HG03025 (cell line): ENCODE measurements at regions not wholly inside any gene's neighbourhood (a gene's known extent, or its start where the extent isn't known, plus 50 kb on each side); places are given as distances from the start of the nearest gene placed in this dataset.

ENCODE experiments used
- ATAC-seq: cut with Tn5 transposase; IDR thresholded peaks from one replicate; pipeline ENCODE4 v1.9.1; 2021; ENCODE audit warnings: mild to moderate bottlenecking, moderate library complexity; ENCODE audit not compliant: unreplicated experiment, low FRiP score

DNA sequence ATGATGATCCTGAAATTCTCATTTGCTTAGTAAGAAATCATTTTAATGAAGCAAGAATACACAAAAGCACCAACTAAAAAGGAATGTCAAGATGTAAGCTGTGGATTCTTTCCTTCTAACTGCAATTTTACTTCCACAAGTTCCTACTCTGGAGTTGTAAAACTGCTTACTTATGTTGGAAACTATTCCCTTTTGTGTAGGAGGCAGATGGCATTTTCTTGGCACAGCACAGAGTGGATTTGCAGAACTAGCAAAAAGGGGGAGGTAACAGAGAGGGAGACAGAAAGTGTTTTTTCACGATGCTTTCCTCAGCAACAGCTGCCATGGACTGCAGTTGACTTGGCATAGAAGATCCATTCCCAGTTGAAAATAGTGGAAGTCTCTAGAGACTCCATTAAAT is 1112.0 kb upstream of the RAG2 start:
- ATAC-seq = no peak

DNA sequence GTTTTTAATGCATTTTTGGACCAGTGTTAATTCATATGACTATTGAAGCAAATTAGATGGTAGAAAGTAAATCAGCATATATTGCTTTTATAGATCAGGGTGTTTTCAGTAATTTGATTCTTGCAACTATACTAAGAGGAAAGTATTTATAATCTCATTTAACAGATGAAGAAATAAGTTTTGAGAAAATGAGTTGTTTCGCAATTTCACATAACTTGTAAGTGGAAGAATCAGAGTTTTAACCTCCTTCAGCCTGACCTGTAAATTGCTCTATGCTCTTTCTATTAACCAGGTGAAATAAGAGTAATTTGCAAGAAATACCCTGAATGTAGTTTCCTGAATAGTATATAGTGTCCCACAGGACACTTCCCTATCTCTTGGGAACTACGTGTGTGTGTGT is 1106.8 kb upstream of the RAG2 start:
- ATAC-seq = no peak

DNA sequence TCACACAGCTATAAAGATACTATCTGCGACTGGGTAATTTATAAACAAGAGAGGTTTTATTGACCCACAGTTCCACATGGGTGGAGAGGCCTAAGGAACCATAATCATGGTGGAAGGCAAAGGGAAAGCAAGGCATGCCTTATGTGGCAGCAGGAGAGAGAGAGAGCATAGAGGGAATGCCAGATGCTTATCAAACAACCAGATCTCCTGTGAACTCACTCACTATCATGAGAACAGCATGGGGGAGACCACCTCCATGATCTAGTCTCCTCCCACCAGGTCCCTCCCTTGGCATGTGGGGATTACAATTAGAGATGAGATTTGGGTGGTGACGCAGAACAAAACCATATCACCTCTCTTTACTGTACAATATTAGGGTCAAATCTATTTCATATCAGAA is 1101.6 kb upstream of the RAG2 start:
- ATAC-seq = no peak

DNA sequence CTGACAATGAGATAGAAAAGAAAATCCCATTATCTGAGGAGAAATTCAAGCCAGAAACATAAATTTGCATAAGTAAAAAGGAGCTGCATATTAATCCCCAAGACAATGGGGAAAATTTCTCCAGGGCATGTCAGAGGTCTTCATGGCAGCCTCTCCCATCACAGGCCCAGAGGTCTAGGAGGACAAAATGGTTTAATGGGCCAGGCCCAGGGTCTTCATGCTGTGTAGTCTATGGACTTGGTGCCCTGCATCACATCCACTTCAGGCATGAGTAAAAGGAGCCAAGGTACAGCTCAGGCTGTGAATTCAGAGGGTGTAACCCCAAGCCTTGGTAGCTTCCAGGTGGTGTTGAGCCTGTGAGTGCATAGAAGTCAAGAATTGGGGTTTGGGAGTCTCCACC is 1097.2 kb upstream of the RAG2 start:
- ATAC-seq = no peak

DNA sequence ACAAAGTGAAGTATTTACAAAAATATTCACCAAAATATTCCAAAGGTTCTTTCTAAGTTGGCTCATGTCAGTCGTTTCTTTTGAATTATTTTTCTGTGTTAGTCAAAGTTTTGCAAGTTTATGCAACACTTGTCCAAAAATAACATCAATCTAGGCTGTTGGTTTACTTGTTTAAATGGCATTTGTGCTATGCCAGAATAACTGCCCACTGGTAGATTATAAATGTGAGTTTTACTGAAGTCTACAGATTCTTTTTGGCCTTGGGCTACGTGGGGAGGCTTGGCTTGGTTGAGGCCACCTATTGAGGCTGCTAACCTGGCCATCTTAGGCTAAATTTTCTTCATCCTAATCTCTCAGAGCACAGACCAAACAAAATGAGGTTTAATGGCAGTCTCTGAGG is 1091.9 kb upstream of the RAG2 start:
- ATAC-seq = no peak

DNA sequence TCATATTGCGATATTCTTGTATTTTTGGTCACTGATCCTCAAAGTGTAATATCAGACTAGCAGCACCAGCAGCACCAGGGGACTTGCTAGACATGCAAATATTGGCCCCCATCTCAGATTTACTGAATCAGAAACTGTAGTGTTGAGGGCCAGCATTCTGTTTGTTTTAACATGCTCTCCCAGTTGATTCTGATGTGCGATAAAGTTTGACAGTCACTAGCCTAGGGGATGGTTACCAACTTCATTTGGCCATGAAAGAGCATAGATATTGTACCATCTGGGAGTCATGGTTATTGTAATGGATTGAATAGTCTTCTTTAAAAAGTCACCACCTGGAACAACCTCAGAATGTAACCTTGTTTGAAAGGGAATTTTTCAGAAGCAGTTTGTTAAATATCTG is 1090.4 kb upstream of the RAG2 start:
- ATAC-seq = no peak

DNA sequence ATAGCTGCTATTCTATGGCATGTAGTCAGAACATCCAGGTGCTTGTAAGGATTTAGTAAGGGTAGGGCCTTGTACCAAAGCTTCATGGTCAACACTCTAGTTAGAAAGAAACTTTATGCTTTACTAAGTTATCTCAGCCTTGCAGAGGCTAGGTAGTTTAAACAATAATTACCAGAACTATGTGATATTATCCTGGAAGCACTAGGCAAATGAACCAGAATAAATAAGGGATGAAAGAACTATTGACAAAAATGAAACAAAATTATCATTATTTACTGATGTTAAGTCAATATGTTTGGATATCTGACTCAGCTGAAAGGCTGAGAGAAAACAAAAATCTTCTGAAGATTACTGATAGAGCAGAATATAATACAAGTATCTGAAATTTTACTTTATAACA is 1089.1 kb upstream of the RAG2 start:
- ATAC-seq = no peak

DNA sequence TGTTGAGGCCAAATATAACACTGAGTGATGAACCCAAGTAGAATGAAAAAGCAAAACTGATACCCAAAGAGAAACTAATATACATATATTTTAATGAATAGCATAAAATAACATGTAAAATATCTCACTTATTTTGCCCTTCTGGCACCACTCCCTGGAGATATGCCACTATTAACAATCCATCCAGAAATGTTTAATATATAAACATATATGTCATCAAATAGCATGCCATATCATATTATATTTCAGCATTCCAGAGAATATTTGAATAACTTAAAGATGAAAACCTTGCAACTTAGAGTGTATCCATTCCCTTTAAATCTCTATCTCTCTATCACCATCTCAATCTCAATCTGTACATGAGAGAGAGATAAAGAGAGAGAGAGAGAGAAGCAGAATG is 1073.3 kb upstream of the RAG2 start:
- no peak for ATAC-seq

DNA sequence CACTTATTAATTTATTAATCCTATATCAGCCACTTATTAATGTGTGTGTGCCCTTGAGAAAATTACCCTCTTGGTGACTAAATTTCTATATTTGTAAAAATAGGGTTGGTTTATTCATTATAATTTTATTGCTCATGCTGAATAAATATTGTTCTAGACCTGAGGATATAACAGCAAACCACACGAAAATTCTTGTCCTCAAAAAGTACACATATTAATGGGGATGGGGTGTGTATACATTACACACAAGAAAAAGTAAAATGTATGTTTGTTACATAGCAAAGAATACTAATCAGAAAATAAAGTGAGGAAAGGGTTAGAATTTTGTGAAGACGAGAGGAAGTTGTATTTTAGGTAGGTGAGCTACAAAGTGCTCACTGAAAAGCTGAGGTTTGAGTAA is 1068.9 kb upstream of the RAG2 start:
- no peak for ATAC-seq

DNA sequence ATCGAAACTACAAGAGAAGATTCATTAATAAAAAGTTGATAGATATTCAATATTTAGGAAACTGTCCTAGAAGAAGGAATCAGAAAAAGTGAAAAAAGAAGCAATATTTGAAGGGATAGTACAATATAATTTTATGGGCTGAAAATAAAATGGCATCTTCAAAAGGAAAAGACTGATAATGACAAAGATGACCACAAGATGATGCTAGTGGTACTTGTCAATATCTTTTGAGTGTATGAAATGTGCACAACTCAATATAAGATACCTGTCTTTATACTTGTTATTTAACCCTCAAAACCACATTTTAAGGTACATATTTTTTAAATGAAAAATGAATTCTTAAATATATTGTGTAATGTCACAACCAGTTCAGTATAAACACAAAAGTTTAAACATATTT is 1059.6 kb upstream of the RAG2 start:
- no peak for ATAC-seq

DNA sequence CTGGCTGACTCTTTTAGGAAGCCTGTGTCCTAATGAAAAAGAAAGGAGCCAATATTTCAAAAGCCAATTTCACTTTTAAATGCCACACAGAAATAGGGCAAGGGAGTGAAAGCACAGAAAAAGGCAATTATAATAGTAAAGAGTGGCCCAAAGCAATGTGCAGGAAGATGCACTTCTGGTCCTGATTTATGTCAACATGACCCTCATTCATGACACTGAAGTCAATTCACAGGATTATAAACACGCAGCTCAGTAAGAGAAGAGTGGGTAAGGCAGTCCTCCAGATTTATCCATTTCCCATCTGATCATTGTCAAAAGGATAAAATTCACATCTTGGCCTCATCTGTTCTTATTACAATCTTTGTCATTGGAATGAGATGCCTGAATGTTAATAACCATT is 1049.7 kb upstream of the RAG2 start:
- ATAC-seq = no peak

DNA sequence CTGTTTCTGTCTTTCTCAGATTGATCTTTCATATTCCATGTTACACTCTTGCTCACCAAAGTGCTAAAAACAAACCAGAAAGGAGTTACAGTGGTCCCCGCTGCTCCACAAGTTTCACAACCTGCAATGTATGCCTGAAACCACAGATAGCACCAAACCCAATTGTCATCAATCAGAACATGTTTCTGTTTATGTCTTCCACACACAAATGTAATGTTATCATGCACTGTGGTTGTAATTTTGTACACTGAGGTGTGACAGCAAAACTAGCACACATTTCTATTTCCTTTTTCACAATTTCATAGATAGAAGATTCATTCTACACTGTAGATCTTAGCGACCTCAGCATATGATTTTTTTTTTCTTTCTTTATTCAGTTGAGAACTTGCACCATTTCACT is 1045.9 kb upstream of the RAG2 start:
- ATAC-seq = no peak

DNA sequence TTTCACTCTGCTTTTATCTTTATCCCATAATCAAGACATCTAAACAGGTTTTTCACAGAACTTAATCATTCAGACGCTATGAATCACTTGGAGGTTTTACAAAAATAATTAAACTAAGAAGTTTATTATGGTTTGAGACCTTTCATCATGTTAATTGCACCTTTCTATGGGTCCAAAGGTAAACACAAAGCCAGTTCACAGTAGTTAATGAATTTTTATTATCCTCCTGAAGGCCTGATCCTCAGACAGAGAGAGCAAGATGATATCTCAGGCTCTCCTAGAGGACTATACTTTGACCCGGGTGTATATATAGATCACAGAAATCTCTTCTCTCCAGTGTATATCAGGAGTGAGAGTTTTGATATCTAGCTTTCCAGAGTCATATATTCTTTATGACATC is 1044.3 kb upstream of the RAG2 start:
- no peak for ATAC-seq

DNA sequence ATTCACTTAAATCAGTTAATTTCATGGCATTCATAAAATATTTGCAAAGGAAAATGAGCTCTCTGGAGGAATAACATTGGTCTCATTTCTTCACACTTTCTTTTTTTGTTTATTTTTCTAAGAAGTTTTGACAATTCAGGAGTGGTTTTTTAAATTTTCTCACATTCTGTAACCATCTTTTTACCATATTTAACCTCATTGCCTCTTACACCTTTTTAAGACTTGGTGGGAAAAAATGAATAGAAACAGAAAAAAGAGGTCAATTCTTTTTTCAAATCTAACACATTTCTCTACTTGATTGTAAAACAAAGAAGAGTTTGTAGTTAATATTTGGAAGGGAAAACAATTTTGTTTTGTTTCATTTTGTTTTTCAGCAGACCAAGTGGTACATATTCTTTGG is 1034.7 kb upstream of the RAG2 start:
- no peak for ATAC-seq

DNA sequence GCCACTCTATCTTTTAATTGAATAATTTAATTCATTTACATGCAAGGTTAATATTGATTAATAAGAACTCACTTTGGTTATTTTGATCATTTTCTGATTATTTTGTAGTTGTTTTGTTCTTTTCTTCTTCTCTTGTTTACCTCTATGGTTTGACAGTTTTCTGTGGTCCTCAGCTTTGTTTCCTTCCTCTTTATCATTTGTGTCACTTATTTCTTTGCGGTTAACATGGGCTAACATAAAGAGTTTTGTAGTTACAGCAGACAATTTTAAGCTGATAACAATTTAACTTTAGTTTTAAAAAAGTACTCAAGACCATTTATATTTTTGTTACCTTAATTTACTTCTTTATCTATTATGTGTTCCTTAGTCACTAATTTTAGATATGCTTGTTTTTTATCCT is 1032.8 kb upstream of the RAG2 start:
- no peak for ATAC-seq

DNA sequence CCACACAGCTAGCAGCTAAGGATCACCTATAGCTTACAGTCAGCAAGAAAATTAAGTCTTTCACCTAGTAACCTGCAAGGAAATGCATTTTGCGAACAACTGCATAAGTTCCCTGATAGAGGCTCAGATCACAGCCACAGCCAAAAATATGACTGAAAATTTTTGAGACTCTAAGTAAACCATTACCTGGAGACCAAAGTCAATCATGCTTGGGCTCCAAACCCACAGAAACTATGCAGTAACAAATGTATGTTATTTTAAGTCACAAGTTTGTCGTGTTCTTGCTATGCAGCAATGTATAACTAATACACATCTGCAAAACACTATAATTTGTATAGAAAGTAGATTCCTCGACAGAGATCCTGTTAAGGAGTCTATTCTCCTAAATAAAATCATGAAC is 1025.7 kb upstream of the RAG2 start:
- no peak for ATAC-seq

DNA sequence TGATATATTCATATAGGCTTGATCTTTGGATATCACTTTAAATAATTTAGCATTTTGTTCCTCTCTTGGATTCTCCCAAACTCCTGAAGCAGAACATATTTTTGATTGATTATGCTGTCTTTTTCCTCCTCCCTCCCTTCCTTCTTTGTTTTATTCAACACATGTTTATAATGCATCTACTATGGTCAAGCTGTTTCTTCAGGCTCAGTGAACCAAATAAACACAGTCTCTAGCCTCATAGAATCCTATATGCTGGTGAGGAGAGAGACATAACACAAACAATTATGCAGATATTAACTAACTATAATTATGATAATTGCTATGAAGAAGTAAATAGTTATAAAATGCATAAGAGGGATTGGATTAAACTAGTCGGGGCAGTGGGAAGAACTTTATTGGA is 1023.6 kb upstream of the RAG2 start:
- no peak for ATAC-seq

DNA sequence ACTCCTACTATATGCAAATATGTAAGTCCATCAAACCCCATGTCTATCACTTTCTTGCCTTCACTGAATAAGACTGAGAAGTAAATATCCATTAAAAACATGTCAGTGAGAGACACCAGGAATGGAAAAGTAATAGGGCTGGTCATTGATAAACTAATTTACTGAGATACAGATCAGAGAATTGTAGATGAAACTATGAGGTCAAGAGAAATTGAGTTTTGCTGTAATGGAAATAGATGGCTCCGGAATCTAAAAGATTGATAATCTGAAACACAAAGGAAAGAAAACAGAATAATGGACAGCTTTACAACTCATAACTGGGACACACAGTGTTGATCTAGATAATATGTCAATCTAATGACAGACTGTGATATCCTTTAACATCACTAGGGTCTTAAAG is 1018.3 kb upstream of the RAG2 start:
- ATAC-seq = no peak

DNA sequence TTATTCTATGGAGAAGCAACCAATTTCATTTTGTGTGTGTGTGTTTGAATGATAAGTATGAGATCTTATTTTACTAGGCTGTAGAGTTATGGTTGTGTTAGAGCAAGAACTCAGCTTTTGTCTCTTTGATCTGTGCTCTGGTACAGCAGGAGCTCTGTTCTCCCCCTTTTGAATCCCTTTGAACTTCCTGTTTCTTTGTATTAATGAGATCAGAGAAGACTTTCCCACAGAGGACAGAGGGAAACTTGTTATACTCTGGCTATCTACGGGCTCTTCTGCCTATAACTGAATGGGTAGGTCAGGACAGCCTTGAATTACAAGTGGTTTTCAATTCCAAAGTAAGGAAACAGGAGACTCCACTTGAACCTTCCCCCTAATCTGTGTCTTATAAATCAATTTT is 1015.0 kb upstream of the RAG2 start:
- ATAC-seq = no peak

DNA sequence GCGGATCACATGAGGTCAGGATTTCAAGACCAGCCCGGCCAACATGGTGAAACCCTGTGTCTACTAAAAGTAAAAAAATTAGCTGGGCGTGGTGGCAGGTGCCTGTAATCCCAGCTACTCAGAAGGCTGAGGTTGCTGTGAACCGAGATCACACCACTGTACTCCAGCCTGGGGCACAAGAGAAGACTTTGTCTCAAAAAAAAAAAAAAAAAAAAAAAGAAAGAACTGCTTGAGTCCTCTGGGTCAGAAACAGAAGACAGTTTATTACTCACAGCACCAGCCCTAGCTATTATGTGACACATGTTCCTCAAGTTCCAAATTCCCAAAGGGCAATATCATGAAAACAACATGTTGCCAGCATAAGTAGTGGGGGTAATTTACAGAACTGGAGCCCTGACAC is 1014.1 kb upstream of the RAG2 start:
- no peak for ATAC-seq

DNA sequence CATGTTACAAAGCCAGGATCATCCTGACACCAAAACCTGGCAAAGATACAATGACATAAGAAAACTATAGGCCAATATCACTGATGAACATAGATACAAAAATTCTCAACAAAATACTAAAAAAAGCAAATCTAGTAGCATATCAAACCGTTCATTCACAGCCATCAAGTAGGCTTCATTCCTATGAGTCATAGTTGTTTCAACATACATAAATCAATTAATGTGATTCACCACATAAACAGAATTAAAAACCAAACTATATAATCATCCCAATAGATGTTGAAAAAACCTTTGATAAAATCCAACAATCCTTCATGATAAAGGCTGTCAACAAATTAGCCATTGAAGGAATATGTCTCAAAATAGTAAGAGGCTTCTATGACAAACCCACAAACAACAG is 1007.2 kb upstream of the RAG2 start:
- ATAC-seq = no peak

DNA sequence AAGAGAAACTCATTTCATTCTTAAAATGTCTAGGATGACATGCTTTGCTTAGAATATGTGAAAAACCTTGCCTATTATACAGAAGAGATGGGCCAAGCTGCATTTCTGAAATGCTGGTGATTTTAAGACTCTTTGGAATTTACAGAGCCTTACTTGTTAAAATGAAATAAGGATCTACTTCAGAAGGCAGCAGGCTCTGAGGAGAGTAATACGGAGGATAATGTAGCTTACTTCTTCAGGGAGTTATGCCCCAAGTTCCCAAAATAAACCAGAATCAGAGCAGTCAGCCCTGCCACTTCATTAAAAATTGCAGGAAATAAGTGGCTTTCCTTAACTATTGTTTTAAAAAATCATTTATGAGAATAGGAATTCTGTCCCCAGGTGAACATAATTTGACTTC is 1000.3 kb upstream of the RAG2 start:
- ATAC-seq = no peak

DNA sequence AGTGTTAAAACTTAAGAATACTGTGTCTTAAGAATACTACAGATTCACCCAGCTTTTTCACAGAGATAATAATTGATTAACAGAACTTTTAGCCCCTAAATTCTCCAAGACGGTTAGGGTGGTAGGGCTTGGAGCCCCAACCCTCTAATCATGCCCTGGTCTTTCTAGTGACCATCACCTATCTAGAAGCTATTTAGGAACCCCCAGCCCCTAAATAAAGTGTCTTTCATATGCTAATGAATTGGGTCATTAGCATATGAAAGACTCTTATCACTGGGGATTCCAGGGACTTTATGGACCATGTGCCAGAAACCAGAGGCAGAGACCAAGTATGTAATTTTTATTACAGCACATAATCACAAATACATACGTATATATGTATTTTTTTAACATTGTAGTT is 999.7 kb upstream of the RAG2 start:
- no peak for ATAC-seq

DNA sequence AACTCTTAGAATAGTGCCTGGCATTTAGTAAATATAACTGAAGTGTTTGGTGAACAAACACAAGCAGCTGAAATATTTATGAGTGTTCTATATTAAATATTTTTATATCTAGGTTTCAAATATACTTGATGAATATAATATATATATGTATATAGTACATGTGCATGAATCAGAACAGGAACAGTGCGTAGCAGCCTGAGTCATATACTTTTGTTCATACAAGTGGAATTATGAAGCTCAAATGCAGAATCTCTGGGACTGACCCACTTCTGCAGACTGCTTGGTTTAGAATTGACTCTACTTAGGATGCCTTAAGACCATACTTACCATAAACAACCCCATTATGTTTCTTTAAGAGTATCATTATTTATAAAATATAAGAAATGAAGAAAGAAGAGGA is 997.8 kb upstream of the RAG2 start:
- ATAC-seq = no peak
